Parathyroid adenoma (tissue), 2 donors: ENCODE measurements at regions not wholly inside any gene's neighbourhood (a gene's known extent, or its start where the extent isn't known, plus 50 kb on each side); places are given as distances from the start of the nearest gene placed in this dataset.
"Not testable (repeated sequence)": the region's sequence is repeated elsewhere in the genome, so short reads cannot be mapped to it uniquely, and the experiment has no call there.

Experiments used
- H2AFZ ChIP-seq: fragments of 300-600 bp; sonication (generic); one replicate; pipeline ENCODE4 v1.7.0; 2017; ENCODE audit warnings: antibody characterized with exemption, mild to moderate bottlenecking
- H3K27ac ChIP-seq: fragments of 300-600 bp; sonication (generic); one replicate; pipeline ENCODE4 v1.7.0; 2017
- H3K27me3 ChIP-seq: fragments of 300-600 bp; sonication (generic); one replicate; pipeline ENCODE4 v1.7.0; 2017; ENCODE audit warnings: low read length; ENCODE audit not compliant: control insufficient read depth, insufficient read depth
- H3K36me3 ChIP-seq: fragments of 300-600 bp; sonication (generic); one replicate; pipeline ENCODE4 v1.7.0; 2017; ENCODE audit warnings: low read length; ENCODE audit not compliant: control insufficient read depth, insufficient read depth
- H3K4me1 ChIP-seq: fragments of 300-600 bp; sonication (generic); one replicate; pipeline ENCODE4 v1.7.0; 2017; ENCODE audit warnings: control low read depth
- H3K4me2 ChIP-seq: fragments of 300-600 bp; sonication (generic); one replicate; pipeline ENCODE4 v1.7.0; 2017; ENCODE audit warnings: low read length
- H3K4me3 ChIP-seq: fragments of 300-600 bp; sonication (generic); one replicate; pipeline ENCODE4 v1.7.0; 2017; ENCODE audit warnings: low read depth, low read length
- H3K79me2 ChIP-seq: fragments of 300-600 bp; sonication (generic); one replicate; pipeline ENCODE4 v1.7.0; 2017; ENCODE audit warnings: control low read depth
- H3K9ac ChIP-seq: fragments of 300-600 bp; sonication (generic); one replicate; pipeline ENCODE4 v1.7.0; 2017; ENCODE audit warnings: mild to moderate bottlenecking
- H3K9me3 ChIP-seq: fragments of 300-600 bp; sonication (generic); one replicate; pipeline ENCODE4 v1.7.0; 2017; ENCODE audit warnings: low read length; ENCODE audit not compliant: control insufficient read depth
- CTCF ChIP-seq: fragments of 300-600 bp; sonication (generic); IDR thresholded peaks from one replicate; pipeline ENCODE4 v1.7.0; 2017; ENCODE audit warnings: antibody characterized with exemption, mild to moderate bottlenecking
- donor health status: primary hyperparathyroidism.

GRCh38 chr1:196147530-196147929 is 460.7 kb downstream of the KCNT2 start:
- H3K4me2 ChIP-seq, result no peak overlapping the region
- no peaks in the 10 kb centered on the region for H3K9me3 ChIP-seq
- no peak overlapping the region for H3K27ac ChIP-seq
- no peak overlapping the region for H3K9ac ChIP-seq
- no peaks in the 10 kb centered on the region for H3K4me1 ChIP-seq
- no peak for TF ChIP-seq CTCF
- no peak overlapping the region for H2AFZ ChIP-seq
- H3K79me2 ChIP-seq, result no peaks in the 10 kb centered on the region
- no peaks in the 10 kb centered on the region for H3K36me3 ChIP-seq
- no peak overlapping the region for H3K4me3 ChIP-seq
- H3K27me3 ChIP-seq, result no peaks in the 10 kb centered on the region

- H3K4me1 ChIP-seq, H3K27ac ChIP-seq, H3K27me3 ChIP-seq, H3K79me2 ChIP-seq, H3K9me3 ChIP-seq, H3K4me2 ChIP-seq, H3K4me3 ChIP-seq, H2AFZ ChIP-seq, H3K9ac ChIP-seq, H3K36me3 ChIP-seq: not testable (repeated sequence)
Observed at GRCh38 chr1:196145151-196145550, 463.1 kb downstream of the KCNT2 start.

- H2AFZ ChIP-seq, result no peak overlapping the region
- H3K27ac ChIP-seq, result no peak overlapping the region
- H3K4me3 ChIP-seq, result no peak overlapping the region
- no peak for TF ChIP-seq CTCF
- no peaks in the 10 kb centered on the region for H3K9me3 ChIP-seq
- H3K27me3 ChIP-seq, result no peaks in the 10 kb centered on the region
- no peak overlapping the region for H3K4me2 ChIP-seq
- no peaks in the 10 kb centered on the region for H3K36me3 ChIP-seq
- H3K79me2 ChIP-seq, result no peaks in the 10 kb centered on the region
- no peaks in the 10 kb centered on the region for H3K4me1 ChIP-seq
- H3K9ac ChIP-seq, result no peak overlapping the region
Observed at GRCh38 chr1:196144588-196144987, 463.7 kb downstream of the KCNT2 start.

GRCh38 chr1:196143602-196144342 is 464.5 kb downstream of the KCNT2 start:
- Histone ChIP-seq H3K9me3 (no peaks in the 10 kb centered on the region), H3K9ac (no peak overlapping the region), H2AFZ (no peak overlapping the region), H3K36me3 (no peaks in the 10 kb centered on the region), H3K27me3 (no peaks in the 10 kb centered on the region), H3K4me2 (no peak overlapping the region), H3K4me1 (no peaks in the 10 kb centered on the region), H3K4me3 (no peak overlapping the region), H3K79me2 (no peaks in the 10 kb centered on the region), H3K27ac (no peak overlapping the region)
- TF ChIP-seq CTCF, result no peak

- Histone ChIP-seq H3K9me3 (no peaks in the 10 kb centered on the region), H3K4me2 (no peak overlapping the region), H3K79me2 (no peaks in the 10 kb centered on the region), H3K36me3 (no peaks in the 10 kb centered on the region), H3K4me3 (no peak overlapping the region), H3K27me3 (no peaks in the 10 kb centered on the region), H3K9ac (no peak overlapping the region), H3K4me1 (no peaks in the 10 kb centered on the region), H2AFZ (no peak overlapping the region), H3K27ac (no peak overlapping the region)
- no peak for TF ChIP-seq CTCF
Observed at GRCh38 chr1:196142111-196142640, 466.1 kb downstream of the KCNT2 start.
